HG02885 (cell line): ENCODE measurements at regions not wholly inside any gene's neighbourhood (a gene's known extent, or its start where the extent isn't known, plus 50 kb on each side); places are given as distances from the start of the nearest gene placed in this dataset.

Experiments used
- ATAC-seq: cut with Tn5 transposase; IDR thresholded peaks from one replicate; pipeline ENCODE4 v1.9.1; 2021; ENCODE audit warnings: mild to moderate bottlenecking; ENCODE audit not compliant: unreplicated experiment, poor library complexity

DNA sequence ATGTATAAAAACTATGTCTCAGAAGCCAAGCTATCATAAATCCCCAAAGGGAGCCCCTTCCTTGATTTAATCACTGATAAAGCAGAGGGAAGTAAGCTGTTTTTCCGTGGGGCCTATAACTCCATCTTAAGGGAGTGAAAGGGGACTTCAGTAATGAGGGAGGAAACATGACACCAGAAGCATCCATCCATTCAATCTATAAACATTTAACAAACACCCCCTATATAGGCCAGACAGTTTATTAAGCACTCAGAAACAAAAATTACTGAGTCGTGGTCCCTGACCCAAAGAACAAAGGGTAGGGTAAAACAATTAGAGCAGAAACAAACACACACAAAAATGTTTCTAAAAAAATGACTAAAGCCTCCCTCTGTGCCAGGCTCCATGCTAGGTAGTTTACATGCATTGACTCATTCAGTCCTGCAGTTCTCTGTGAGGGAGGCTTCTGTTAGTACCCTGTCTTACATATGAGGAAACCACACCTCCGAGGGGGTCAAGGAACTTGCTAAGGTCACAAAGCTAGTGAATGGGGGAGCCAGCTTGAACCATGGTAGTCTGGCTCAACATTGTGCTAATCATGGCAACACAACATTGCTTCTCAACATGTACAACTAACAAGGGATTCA lies 472.1 kb downstream of the CDH2 start:
- no peak for ATAC-seq

DNA sequence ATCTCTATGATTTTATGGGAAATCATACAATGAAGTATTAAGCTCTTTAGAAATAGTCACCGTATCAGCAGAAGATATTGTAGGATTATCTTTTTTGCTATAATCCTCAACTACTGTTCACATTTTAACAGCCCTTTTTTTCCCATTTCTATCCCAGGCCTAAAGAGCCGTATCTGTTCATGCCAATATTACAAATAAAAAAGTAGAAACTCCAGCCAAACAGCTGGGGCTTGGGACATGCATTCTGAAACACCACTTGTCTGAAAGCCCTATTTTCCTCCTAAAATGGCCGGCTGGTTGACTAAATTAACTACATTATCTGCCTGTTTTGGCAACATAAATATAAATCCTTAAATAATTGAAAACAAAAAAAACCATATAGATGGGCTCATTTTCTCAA lies 477.8 kb downstream of the CDH2 start:
- ATAC-seq = no peak

DNA sequence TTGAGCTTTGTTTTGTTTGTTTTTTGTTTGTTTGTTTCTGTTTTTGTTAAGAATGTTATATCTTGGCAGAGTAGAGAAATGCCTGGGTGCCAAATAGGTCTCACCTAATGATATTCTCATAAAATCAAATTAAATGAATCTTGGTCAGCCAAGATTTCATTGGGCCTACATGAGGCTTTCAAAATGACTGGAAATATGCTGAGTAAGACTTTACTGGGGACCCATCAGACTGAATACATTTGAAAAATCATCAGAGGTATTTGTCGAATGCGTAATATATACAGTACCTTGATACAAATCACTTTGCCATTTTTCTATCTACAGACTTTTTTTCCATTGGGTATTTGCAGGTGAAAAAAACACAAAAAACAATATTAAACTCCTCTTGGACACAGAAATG lies 480.8 kb downstream of the CDH2 start:
- no peak for ATAC-seq

DNA sequence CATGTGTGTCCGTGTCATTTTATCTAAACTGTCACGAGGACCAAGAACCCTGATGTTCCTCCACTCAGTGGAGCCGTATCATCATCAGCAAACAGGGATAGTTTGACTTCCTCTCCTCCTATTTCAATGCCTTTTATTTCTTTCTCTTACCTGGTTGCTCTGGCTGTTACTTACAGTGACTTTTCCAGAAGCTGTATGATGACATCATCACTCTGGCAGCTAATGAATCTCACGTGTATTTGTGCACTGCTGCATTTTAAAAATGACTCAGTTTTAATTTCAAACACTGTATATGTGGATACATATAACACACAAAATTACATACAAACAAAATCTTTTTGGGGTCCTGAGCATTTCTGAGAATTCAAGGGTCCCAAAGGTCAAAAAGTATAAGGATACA lies 481.4 kb downstream of the CDH2 start:
- no peak for ATAC-seq

DNA sequence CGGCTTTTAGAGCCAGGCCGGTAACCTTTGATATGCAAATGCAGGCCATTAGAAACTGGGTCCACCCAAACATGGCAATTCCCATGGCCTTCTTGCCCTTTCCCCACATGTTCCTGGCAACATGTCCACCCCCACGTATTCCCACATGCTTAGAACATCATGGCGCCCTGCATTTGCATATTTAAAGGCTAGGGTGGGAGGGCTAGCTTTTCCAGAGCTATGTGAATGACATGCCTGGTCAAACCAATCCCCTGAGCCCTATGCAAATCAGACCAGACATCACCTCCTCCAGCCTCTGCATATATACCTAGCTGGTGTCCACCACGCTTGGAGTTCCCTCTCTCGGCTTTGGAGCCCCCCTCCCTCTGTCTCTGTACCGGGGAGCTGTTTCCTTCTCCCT lies 481.9 kb downstream of the CDH2 start:
- ATAC-seq = no peak

DNA sequence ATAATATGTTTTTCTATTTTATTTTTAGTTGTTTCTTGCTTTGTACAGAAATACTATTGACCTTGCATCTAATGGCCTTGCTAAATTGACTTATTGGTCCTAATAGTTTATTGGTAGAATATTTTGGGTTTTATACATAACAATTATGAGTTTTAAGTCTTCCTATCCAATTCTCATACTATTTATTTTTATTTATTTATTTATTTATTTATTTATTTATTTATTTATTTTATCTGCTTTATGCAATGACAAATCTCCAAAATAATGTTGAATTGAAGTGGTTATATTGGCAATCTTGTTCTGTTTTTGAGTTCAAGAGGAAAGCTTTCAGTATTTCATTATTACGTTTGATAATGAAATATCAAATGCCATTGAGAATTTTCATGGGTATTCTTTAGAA lies 488.3 kb downstream of the CDH2 start:
- ATAC-seq = no peak

DNA sequence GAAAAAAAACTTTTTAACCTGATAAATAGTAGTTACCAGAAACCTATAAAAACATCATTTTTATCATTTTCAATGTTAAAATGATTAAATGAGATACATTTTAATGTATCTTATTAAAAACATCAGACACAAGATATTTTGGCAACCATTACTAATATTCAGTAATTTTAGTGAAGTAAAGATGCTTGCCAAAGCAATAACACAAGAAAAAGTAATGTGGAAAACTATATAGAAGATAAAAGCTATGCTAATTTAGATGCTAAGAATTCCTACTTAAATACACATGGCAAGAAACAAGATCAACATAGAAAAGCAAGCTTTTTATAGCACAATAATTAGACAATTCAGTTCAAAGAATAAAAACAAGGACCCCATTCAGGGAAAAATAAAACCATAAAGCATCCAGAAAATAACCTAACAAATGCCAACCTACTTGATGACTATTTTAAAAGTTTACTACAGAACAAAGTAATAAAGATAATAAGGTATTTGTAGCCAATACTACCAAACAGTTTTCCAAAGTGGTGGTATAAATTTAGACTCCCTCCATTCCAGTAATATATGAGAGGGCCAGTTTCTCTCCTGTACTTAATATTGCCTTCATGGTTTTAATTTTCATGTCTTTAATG lies 489.5 kb downstream of the CDH2 start:
- ATAC-seq = no peak

DNA sequence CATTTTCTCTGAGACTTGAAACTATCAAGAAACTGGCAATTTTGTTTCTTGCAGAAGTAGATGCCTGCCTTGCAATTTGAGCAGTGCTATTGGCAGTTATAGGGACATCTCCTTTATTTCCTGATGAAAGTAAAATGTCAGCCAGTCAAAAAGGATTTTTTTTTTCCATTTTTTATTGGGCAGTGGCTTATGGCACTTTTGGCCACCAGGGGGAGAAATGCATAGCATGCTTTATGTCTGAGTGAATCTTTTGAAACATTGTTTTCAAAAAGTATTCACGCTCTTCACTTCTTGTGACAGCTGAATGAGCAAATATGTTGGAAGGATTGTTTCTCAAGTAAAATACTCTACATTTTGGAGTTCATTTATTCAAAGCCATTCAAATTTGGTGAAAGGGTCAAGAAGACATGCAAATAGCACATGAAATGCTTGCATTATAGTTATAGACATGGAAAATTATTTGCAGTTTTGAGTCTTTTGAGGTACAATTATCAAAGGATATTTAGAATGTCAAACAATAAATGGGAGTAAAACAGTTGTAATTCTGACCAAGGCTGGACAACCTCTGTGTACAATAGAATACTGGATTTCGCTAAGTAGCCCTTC lies 491.0 kb downstream of the CDH2 start:
- ATAC-seq = no peak

DNA sequence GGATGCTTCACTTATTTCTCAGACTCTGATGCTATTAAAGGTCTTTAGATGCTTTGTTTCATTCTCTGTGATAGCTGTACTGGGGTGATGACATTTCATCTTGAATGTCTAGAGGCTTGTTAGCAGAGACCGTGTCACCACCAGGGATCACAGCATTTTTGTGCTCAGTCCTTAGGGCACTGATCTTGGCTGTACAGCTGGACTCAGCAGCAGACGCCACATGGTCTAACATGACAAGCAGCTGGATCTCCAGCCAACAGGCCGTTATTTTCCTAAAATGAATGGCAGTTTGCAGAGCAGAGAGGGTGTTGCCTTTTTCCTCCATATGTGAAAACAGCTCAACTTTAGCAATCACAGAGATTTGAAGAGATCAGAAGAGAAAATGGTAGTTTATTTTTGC lies 491.8 kb downstream of the CDH2 start:
- ATAC-seq = no peak

DNA sequence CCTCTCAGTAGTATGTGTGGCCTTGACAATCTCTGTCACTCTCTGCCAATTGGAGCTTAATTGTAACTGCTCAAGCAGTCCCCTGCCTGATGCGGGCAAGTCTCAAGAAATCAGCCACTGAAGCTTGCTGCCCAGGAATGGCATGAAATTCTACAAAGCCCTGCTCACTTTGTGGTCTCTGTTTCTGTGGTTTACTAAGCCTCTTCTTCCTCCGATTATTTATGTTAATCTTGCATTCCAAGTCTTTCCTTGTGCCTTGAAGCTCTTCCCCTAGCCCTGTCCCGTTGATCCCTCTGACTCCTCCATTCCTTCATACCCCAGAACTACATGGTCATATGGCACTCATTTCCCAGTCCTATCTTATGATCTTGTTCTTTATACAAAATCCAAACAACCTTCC lies 489.3 kb upstream of the CHST9 start:
- no peak for ATAC-seq

DNA sequence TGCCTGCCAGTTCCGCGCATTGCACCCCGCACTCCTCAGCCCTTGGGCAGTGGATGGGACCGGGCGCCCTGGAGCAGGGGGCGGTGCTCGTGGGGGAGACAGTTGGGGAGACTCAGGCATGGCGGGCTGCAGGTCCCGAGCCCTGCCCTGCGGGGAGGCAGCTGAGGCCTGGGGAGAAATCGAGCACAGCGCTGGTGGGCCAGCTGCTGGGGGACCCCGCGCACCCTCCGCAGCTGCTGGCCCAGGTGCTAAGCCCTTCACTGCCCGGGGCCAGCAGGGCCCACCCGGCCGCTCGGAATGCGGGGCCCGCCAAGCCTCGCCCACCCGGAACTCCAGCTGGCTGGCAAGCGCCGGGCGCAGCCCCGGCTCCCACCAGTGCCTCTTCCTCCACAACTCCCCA lies 488.8 kb upstream of the CHST9 start:
- ATAC-seq = no peak

DNA sequence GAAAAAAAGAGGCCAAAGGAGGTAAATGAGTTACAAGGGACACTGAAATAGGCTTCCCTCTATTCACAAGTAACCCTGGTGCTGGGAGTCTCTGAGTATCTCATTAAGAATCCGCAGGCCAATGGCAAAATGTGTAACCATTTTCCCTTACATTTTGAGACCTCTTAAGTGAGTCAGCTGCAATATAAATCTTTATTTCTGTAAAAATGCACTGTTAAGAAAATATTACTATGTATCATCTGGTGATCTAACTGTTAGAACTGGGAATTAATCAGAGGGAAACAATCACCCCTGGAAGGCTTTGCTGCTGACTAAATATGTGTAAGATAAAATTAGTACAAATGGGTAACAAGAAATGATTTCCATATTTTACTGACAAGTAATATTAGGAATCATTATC lies 483.1 kb upstream of the CHST9 start:
- ATAC-seq = no peak

DNA sequence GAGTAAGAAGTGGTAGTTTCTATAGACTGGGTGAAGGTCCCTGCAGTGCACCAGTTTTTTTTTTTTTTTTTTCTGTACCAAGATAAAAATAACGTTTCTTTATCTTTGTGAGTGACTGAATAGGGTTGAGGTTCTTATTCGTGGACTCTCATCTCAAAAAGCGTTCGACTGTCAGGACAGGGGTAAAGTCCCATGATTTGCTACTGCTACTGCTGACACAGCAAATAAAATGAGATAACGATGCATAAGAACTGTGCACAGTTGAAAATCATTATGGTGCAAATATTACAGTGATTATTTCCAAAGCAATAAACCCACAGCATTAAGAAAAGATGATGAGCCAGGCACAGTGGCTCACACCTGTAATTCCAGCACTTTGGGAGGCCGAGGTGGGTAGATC lies 482.0 kb upstream of the CHST9 start:
- no peak for ATAC-seq

DNA sequence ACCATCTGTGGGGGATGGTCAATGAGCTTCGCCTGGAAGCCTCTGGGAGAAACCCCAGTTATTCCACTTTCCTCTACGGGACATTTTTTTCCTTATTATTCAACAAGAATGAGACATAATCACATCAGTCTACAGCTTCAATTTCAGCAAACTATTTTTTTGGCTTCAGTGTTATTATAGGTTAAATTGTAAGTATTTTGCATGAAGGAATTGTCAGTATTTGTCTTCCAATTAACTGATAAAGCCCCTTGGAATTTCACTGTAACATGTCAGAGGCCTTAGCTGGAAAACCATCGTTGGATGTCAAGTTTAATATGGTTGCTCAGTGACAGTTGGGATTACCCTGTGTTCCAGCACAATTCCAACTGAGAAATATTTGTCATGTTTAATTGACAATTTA lies 480.9 kb upstream of the CHST9 start:
- ATAC-seq = no peak

DNA sequence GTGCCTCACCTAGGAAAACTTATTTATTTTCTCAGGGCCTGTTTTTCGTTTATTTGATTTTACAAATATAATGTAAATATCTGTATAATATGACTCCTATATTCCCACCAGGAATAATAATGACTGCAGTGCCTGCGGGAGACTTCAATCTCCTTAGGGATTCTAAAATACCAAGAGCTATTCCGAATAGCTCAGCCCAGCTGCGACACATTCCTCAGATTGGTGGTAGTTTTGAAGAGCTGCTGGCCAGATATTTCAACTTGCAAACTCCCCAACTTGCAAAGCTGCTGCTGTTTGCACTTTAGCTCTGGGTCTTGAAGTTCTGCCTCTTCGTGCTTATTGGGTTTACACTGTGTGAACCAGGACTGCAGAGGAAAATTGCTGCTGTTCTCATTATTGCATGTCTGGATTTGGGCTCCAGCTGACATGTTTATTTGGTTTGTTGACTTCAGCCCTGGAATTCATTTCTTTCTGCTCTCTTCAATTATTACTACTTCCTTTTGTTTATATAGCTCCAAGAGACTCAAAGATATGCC lies 480.2 kb upstream of the CHST9 start:
- no peak for ATAC-seq

DNA sequence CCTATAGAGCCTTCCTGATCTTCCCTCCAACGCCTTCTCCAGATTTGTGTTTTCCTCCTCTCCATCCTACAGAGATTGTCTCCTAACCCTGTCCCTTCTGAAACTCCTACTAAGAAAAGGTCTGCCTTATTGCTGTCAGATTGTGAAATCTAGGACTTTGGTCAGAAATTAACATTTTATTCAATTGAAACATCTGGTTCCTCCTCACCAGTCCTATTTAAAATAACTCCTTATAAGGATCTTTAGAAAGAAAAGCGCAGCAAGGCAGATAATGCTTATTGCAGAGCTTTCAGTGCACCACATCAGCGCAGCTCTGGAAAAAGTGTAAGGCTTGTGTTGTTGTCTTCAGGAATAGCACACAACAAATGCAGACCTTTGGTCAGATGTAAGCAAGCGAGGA lies 477.8 kb upstream of the CHST9 start:
- no peak for ATAC-seq

DNA sequence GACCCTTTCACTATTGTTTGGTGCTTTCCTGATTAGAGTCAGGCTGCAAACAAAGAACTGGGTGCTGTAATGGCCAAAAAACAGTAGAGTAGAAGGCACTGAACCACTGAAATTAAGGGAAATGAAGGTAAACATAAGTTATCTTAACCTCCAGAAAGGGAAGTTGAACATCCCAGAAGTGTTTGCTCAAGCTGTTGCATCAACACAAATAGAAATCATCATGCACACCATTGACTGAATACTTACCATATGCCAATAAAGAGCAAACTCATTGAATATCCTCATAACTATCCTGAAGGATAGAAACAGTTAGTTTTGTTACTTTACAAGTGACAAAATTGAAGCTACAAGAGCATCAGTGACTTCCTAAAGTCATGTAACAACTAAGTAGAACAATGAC lies 477.4 kb upstream of the CHST9 start:
- ATAC-seq = no peak

DNA sequence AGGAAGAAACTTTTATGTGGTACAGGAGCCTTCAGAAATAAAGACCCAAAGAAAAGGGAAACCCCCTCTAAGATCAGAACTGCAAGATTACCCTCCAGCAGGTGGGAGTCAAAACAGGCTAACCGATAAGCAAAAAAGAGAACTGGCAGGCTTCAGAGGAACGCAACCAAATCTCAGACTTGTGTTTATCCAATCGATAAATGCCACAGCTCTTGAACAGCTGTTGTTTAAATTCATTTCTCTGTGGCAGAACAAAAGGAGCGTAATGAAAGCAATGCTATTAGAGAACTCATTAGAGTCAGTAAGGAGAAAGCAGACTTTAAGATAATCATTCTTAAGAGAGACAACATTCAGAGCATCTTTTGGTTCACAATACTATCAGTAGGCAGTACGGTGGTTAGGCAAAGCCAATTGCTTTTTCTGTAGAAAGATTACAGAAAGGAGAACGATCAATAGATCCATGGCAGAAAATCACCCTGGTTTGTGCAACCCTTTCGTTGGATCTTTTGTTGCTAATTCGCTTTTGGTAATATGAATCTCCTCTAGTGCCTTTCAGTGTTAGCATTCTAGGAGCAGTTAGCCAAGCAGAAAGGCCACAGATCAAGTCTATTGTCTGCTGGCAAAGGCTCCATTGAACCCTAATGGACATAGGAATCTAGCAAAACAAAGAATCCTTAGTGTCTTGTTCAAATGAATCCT lies 476.4 kb upstream of the CHST9 start:
- no peak for ATAC-seq

DNA sequence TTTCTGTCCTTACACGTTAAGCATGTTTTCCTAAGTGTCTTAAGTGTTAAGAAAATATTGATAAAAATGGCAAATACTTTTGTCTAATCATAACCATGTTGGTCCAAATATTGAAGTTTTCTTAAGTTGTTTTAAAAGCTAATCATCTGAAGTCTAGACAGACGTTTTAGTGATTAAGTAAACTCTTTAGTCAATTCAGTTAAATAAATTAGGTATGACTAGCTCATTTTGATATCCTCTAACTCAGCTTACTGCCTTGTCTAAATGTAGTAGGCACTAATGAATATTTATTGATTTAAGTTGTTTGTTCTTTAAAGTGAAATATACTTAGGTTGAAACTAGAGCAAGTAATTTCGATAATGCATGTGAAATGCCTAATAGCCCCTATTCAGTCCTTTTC lies 471.8 kb upstream of the CHST9 start:
- no peak for ATAC-seq

DNA sequence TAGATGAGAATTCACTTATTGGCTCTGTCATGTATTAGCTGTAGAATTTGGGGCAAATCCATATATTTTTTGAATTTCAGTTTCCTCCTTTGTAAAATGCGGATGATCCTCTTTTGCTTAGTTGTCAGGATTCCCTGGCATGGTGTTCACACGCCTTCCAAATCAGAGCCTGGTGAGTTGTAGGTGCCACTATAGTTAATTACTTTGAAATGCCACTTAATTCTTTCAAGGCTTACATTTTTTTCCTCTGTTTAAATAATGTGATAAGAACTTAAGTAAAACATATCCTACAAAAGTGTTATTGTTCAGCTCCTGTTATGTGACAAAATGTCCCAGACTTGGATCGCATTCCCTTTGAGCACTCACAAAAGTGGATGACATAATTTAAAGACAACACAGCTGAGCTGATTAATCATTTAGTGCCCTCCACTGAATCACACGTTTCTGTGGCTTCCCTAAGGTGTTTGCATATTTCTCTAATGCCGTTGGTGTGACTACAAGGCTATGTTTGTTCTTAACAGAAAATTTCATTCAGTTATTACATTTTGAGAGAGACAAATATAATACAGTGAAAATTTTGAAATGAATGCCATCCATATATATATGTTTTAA lies 471.2 kb upstream of the CHST9 start:
- no peak for ATAC-seq

DNA sequence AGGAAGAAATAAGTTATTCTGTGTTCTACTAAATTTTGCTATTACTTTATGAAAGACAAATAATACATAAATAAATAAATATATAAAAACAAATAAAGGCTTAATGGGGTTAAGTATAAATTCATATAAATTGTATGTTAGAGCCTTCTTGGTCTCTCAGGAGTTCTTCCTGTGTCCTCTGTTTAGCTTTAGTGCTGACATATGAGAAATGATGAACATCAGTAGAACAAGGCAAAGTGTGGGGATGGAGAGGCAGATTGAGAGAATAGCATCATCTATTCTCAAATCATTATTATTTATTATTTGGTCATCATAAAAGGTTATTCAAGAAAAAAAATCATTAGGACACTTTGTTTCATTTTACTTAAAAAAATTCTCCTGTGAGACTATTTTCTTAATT lies 468.1 kb upstream of the CHST9 start:
- ATAC-seq = no peak
